ENCODE measurements at regions not wholly inside any gene's neighbourhood (a gene's known extent, or its start where the extent isn't known, plus 50 kb on each side); places are given as distances from the start of the nearest gene placed in this dataset.

DNA sequence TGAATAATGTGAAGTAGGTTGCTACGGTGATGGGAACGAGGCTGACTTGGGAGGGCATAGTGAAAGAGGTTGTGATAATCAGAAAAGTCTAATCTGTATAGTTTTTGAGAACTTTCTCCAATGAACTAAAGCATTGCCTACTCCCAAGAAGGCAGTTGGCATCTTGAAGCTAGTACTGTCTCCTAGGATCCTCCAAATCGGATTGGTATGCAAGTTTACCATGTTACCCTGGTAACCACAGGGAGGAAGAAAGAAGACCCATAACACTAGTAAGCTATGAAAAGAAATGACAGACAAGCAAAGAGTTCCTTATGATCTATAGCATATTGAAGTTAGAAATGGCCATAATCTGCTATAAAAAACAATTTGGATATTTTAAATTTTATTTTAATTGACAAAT is 127.2 kb upstream of the SYNPR start:
- no peak for DNase-seq (ENCODE audit: extremely low read depth in 1 of 11, low read depth in 9 of 11, low spot score in 4 of 11)

DNA sequence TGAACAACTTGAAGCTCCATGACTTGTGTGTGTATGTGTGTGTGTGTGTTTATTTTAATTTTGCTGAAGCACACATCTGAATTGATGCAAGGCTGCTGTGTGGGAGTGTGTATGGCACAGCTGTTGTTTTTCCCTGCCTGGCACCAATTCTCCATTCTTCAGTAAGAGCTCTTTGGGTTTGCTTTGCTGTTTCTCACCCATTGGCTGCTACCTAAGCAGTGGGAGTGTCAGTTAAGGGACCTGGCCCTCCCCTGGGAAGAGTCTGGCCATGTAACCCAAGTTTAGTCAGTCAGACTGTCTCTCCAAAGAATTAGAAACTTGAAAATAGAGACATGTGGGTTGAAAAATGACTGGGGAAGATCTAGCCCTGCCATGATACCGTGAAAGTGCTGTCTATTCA is 126.2 kb upstream of the SYNPR start:
- peak in 1 of 11 donors; percentile 9 for DNase-seq (ENCODE audit: extremely low read depth in 1 of 11, low read depth in 9 of 11, low spot score in 4 of 11)

DNA sequence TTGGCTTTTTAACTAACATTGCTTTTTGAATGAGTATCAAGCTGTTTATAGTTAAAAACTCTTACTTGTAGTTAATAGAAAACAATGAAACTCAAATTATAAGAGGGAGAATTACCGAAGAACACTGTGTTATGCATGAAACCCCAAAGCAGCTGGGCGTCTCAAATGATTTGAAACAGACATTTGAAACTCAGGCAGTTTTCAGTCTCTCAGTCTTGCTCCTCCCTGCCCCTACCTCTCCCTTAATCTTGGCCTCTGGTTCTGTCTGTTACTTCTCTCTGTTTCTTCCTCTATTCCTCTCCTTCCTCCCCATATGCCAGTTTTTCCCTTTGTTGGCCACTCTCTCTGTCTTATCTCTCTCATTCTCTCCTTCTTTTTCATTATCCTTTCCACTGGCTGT is 118.3 kb upstream of the SYNPR start:
- DNase-seq (ENCODE audit: extremely low read depth in 1 of 11, low read depth in 9 of 11, low spot score in 4 of 11) = no peak

DNA sequence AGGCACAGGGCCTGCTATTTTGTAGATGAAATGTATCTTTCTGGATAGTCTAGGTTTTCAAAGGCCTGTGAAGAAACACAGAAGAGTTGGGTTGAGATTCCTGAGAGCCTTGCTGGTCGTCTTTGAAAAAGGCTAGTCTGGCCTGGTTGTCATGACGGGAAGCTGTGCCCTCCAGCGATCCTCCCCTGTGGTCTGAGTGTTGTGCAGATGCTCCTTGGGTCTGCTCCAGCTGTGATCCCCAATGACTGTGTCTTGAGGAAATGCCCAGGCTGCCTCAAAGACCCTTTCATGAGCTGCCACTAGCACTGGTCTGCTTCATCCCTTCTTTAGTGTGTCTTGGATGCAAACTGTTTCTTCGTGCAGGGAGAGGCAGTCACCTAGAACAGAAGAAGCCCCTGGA is 111.0 kb upstream of the SYNPR start:
- DNase-seq (ENCODE audit: extremely low read depth in 1 of 11, low read depth in 9 of 11, low spot score in 4 of 11) = no peak

DNA sequence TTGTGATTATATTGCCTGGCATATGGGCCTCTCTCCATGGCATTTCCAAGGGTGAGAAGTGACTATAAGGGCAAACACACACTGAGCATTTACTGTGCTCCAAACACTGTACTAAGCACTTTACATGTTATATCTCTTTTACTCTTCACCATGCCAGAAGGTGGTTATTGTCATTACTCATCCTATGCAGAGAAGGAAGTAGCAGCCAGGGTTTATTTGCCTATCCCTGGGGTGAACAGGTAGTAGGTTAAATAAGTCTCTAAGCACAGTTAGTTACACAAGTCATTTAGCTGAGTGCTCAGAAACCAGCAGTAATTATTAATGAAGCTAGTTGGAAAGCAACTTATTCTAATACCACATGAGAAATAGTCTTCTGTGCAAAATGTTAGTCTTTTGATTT is 109.9 kb upstream of the SYNPR start:
- DNase-seq (ENCODE audit: extremely low read depth in 1 of 11, low read depth in 9 of 11, low spot score in 4 of 11) = no peak

DNA sequence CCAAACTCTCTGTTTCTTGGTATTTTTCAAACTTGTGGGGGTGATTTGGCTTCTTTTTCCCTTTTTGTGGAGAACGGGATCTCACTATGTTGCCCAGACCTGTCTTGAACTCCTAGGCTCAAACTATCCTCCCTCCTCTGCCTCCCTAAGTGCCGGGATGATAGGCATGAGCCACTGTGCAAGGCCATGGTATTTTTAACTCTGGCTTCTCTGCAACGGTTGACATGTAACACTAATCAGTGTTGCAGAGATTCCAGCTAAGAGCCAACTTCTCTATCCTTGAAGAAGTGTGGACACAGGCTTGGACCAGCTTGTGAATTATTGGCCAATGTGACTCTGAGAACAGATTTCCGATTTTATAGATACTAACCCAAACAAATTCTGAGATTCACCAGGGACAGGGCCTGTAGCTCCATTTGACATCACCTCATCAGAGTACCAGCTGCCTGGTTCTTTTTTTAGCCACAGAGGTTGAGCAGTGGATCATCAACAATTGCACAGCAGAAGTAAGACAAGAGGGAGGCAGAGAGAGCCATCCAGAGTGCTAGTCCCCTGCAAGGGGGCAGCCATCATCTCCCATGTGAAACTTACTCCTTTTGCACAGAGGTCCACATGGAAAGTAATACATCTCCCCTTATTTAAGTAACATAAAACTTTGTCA is 98.1 kb upstream of the SYNPR start:
- DNase-seq (ENCODE audit: extremely low read depth in 1 of 11, low read depth in 9 of 11, low spot score in 4 of 11) = no peak

DNA sequence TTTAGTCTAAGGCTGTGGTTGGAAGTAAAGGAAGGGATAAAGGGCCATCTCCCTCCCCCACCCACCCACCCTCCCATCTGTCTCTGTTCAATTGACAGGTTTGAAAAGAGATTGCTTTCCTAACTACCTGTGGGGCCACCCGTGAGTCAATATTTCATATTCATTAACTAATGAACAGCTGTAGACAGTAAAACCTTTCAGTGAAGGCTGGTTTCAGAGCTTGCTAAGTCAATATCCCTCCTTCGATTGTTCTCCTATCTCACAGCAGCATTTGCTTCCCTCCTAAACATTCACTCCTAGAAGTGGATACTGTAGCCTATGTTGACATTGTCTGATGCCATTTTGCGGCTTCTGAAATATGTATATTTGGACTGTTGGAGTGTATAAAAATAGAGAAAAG is 85.9 kb upstream of the SYNPR start:
- DNase-seq (ENCODE audit: extremely low read depth in 1 of 11, low read depth in 9 of 11, low spot score in 4 of 11) = no peak

DNA sequence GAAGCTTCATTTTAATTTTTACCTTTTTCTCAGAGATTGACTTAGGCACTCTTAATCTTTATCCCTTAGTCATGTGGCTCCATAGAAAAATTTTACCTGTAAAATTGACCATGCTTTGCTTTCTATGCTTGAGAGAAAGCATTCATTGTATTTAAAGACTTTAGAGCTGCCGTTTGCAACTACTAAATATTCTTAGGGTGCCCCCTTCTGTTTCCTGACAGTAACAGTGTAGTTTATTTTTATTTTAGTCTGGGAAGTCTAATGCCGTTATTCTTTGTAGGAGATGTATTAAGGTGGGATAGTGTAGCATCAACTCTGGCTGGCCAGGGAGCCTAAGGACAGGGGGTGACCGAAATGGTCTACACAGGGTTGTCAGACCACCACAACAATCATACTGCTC is 84.5 kb upstream of the SYNPR start:
- peak in 7 of 11 donors; percentile 3 to 36 (median 14) for DNase-seq (ENCODE audit: extremely low read depth in 1 of 11, low read depth in 9 of 11, low spot score in 4 of 11)

DNA sequence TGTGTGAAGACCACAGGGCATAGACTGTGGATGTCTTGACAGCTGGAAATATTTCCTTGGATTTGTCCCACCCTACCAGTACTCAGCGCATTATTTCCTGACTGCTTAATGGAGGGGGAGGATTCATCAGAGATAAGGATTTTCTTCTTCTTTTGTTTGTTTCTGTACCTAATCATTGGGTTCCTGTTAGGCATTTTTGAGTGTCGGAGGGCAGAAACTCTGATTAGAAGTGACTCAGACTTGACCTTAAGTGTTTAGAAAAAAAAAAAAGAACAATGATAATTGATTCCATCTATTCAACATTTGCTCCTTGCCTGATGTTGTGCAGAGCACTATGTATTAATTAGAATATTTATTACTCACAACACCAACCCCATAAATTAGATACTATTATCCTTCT is 78.5 kb upstream of the SYNPR start:
- no peak for DNase-seq (ENCODE audit: extremely low read depth in 1 of 11, low read depth in 9 of 11, low spot score in 4 of 11)

DNA sequence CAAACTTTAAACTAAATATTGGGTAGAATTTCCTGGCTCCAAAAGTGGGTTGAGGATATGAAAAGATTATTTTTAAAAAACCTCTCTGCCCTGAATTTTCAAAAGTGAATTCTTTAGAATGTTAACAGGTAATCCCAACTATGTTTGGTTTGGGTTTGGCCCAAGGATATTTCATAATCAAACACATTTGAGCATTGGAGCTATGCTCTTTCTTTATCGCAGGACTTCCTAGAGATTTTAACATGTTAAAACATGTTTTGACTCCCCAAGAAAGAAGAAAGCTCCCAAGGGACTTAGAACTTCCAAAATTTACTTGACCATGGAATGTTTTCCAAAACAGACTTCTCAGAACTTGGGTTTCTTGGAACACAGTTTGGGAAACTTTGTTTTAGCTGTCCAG is 75.6 kb upstream of the SYNPR start:
- no peak for DNase-seq (ENCODE audit: extremely low read depth in 1 of 11, low read depth in 9 of 11, low spot score in 4 of 11)

DNA sequence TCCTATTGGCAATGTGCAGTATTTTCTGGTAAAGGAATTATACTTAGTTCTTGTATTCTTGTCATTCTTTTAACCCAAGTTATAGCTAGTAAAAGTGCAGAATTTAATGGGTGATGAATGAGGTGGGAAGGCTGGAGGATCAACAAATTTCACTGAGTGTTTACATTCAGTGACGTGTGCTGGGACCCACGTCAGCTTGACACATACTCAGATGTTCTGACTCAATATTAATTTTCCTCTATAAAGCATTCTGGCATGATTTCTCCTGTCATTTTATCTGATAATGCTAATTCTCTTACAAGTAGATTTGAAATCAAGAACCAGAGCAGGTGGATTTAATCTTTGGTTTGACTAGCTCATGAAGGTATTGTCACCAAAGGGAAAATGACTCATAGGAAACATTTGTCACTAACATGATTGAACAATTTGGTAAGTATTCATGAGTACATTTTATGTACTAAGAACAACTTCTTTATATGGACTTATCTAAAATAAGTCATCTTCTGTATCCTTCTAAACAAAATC is 71.0 kb upstream of the SYNPR start:
- no peak for DNase-seq (ENCODE audit: extremely low read depth in 1 of 11, low read depth in 9 of 11, low spot score in 4 of 11)

DNA sequence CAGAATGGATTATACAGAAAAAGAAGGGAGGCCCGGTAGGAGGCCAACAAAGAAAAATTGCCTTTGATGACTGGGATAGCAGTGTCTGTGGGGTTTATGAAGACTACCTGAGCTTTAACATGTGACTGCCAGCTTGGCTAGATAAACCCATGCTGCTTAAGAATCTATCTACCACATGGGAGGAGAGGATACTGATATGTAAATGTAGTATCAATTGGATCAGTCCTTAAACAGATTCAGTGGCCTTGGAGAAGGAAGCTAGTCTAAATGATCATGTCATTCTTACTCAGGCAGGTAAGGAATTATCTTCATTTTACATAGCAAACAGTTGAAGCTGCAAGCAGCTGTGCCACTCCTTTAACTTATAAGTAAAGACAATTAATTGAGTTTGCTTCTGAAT is 50.0 kb upstream of the SYNPR start:
- no peak for DNase-seq (ENCODE audit: extremely low read depth in 1 of 11, low read depth in 9 of 11, low spot score in 4 of 11)

All from renal cortex interstitium (tissue), 11 donors.